Spleen (tissue), 7 donors: ENCODE measurements at regions not wholly inside any gene's neighbourhood (a gene's known extent, or its start where the extent isn't known, plus 50 kb on each side); places are given as distances from the start of the nearest gene placed in this dataset.
"Not testable (repeated sequence)": the region's sequence is repeated elsewhere in the genome, so short reads cannot be mapped to it uniquely, and the experiment has no call there.

Experiments used
- POLR2A ChIP-seq, 3 donors: fragments of 450-650 bp; IDR thresholded peaks; one replicate each; pipeline ENCODE4 v1.5.1; 2017; ENCODE audit warnings: antibody characterized with exemption in 3 of 3, mild to moderate bottlenecking in 1 of 3
- TF ChIP-seq, protein P1 (sequence below), 11 experiments: fragments of 200-600 bp in 7 of 11; fragments of 450-650 bp in 4 of 11; sonication (generic) in 4 of 11; IDR thresholded peaks in 8 of 11; conservative IDR thresholded peaks in 3 of 11; 1 replicate in 7 of 11; 2 replicates in 4 of 11; pipeline versions ENCODE4 v1.4.0 to v1.8.0; 2016 to 2021; ENCODE audit warnings: antibody characterized with exemption in 11 of 11, inconsistent platforms in 4 of 11, mild to moderate bottlenecking in 1 of 11
- donor health status: DM: no; HTN: no; CAD: no; lungs with moderate emphysema.
- donor health status: DM: no; HTN: no; CAD: no.
- donor health status: DM: no; HTN: no; CAD: no.

GRCh38 chr2:89208144-89208932, 516.9 kb downstream of the RPIA start:
- not testable (repeated sequence) for TF ChIP-seq POLR2A (IDR thresholded peaks at IDR 0.05)
- TF ChIP-seq, protein P1, sequence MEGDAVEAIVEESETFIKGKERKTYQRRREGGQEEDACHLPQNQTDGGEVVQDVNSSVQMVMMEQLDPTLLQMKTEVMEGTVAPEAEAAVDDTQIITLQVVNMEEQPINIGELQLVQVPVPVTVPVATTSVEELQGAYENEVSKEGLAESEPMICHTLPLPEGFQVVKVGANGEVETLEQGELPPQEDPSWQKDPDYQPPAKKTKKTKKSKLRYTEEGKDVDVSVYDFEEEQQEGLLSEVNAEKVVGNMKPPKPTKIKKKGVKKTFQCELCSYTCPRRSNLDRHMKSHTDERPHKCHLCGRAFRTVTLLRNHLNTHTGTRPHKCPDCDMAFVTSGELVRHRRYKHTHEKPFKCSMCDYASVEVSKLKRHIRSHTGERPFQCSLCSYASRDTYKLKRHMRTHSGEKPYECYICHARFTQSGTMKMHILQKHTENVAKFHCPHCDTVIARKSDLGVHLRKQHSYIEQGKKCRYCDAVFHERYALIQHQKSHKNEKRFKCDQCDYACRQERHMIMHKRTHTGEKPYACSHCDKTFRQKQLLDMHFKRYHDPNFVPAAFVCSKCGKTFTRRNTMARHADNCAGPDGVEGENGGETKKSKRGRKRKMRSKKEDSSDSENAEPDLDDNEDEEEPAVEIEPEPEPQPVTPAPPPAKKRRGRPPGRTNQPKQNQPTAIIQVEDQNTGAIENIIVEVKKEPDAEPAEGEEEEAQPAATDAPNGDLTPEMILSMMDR (IDR thresholded peaks at IDR 0.05 in 8 of 11, conservative IDR thresholded peaks at IDR 0.05 in 3 of 11): not testable (repeated sequence)
